Glomerular visceral epithelial cell (primary cell): ENCODE measurements at regions not wholly inside any gene's neighbourhood (a gene's known extent, or its start where the extent isn't known, plus 50 kb on each side); places are given as distances from the start of the nearest gene placed in this dataset.
"Not testable (repeated sequence)": the region's sequence is repeated elsewhere in the genome, so short reads cannot be mapped to it uniquely, and the experiment has no call there.

Experiments
- DNase-seq: peaks from one replicate; pipeline ENCODE4 v3.0.0-alpha.2; 2016; ENCODE audit errors: extremely low spot score

DNA sequence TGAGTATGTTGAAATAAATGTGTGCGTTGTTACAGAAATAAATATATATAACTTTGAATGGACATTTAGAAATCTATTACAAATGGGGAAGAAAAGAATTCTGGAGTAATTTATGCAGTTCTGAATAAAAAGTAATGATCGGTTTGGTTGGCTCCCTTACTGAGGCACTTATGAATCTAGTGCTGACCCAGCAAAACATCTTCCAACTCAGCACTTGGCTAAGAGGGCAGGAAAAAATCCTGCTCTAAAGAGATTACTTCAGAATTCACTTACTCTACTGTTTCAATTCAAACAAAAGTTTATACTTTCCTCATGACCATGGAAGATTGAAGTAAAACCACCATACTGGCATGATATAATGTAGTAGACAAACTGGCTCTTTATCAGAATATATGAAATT lies 123.9 kb upstream of the RXFP1 start:
- no peak for DNase-seq

DNA sequence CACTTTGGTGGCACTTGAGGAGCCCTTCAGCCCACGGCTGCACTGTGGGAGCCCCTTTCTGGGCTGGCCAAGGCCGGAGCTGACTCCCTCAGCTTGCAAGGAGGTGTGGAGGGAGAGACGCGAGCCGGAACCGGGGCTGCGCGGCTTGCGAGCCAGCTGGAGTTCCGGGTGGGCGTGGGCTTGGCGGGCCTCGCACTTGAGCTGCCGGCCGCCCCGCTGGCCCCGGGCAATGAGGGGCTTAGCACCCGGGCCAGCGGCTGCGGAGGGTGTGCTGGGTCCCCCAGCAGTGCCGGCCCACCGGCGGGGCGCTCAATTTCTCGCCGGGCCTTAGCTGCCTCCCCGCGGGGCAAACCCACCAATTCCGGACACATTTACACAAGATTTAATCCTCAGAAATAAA lies 113.7 kb upstream of the RXFP1 start:
- DNase-seq = not testable (repeated sequence)

DNA sequence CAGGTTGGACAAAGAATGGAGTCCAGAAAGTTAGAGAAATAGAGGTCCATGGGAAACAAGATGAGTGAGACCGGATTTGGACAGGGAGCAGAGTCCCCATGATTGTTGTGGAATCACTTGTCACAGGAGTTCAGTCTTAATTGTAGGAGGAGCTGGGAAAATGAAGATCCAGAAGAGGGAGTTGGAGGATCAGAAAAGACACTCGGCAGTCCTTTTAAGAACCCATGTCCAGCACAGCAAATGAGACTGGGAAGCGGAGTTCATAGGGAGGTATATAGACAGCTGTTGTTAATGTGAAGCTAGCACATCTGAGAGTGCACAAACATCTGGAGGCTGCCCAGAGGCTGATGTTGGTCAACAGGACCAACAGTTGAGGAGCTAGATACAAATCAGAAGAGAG lies 111.4 kb upstream of the RXFP1 start:
- no peak for DNase-seq

DNA sequence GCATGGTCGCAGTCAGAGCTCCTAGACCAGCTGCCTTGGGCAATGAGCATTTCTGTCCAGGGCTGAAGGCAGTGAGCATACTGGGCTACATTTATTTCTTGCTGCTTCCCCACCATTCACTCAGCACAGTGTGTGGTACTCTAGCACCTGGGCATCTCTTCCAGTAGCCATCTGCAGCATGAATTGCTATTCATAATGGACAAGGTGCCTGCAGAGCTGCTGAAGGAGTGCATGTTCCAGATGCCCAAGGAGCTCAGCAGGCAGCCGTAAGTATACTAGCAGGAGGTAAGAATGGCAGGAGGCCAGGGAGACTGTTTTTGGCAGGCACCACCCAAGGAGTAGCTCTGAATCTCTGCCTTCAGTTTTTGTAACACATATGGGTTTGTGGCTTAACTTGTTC lies 110.4 kb upstream of the RXFP1 start:
- no peak for DNase-seq

DNA sequence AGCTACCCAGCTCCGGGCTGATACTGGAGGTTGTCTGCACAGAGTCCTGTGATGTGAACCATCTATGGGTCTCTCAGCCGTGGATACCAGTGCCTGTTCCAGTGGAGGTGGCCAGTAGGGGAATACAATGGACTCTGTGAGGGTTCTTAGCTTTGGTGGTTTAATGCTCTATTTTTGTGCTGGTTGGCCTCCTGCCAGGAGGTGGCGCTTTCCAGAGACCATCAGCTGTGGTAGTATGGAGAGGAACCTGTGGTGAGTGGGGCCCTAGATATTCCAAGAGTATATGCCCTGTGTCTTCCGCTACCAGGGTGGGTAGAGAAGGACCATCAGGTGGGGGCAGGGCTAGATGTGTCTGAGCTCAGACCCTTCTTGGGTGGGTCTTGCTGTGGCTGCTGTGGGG lies 103.0 kb upstream of the RXFP1 start:
- not testable (repeated sequence) for DNase-seq

DNA sequence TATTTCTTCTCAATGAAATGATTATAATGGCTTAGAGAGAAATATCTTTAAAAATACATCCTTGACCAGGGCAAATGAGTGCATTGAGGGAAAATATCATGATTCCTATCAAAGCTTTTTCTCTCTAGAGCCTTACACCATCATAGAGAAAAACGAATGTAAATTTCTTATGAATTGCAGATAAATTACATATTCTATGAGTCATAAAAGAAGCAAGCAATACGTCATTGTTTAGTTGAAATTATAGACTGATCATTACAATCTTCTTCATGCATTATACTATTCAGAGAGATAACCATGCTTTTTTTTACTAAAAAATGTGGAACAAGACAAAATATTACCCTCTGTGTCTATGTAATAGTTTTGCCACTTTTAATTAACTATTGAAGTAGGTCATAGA lies 100.9 kb upstream of the RXFP1 start:
- DNase-seq = no peak

DNA sequence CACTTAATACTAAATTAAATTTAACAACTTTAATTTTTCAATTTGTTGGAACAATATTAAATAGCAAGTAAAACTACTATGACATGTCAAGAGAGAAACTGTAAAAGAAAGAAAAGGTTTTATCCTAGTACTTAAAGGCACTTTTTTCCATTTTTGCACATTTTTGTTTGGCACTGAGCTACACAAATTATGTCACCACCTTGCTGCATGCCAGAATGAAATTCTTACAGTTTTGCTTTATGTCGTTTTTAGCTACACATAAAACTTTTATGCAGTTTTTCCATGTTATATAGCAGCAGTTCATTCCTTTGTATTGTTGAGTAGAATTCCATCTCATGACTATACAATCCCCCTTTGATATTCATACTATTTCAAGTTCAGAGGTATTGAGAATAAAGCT lies 99.1 kb upstream of the RXFP1 start:
- no peak for DNase-seq

DNA sequence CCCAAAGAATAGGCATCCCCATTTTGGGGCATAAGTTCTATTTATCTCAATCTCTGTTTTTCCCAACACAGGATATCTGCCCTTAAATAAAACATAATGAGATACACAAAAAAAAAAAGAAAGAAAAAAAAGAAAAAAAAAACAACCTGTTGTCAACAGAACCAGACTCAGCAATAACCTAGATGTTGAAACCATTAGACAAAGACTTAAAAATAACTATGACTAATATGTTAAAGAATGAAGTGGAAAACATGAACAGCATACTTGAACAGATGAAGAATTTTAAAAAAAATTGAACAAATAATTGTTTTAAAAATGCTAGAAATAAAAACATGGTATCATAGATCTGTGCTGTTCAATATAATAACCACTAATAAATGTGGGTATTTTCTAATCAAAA lies 93.4 kb upstream of the RXFP1 start:
- DNase-seq = no peak

DNA sequence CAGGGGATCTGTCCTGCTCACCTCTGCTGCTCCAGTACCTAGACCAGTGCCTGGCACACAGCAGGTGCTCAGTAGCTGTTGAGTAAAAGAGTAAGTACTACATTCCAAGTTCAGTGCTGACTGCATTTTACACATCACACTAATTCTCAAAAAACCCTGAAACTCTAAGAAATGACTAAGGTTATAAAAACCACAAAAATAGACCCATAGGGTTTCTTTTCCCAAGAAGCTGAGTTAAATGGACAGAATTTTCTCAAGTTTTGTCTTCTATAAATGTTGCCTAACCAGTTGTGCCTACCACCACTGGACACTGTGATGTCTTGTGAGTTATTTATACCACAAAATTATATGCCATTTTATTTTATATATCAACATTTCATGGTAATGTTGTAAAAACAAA lies 78.9 kb upstream of the RXFP1 start:
- no peak for DNase-seq

DNA sequence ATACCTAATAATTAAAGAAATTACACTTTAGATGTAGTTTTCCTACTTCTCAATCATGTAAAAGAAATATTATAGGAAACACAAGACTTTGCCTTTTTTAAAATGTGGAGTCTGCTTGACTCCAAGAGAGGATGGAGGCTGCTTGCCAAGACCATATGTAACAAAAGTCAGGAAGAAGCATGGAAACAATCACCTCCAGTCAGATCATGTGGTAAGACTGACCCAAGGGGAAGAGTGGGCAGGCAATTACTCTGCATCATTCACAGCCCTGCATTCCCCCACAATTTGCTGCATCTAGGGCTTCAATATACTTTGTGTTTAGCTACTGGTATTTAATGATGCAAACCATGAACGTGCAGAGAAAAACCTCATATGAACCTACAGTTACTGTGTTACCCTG lies 78.0 kb upstream of the RXFP1 start:
- no peak for DNase-seq

DNA sequence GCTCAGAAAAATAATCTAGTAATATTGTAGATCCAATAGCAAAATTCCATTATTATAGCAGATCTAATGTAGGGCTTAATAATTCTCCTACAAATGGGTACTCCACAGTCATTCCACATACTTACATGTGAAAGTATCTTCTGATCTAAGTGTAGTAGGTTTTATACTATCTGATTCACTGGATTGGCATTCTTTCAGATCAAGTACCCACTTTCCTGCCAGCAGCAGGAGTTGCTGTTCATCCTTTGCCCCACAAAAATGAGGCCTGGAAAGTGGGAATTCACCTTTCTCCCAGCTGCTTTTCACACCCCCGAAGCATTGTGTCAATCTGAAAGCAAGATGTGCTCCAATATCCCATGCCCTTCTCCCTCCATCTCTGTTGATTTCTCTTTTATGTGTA lies 77.1 kb upstream of the RXFP1 start:
- peak; percentile 12 for DNase-seq

DNA sequence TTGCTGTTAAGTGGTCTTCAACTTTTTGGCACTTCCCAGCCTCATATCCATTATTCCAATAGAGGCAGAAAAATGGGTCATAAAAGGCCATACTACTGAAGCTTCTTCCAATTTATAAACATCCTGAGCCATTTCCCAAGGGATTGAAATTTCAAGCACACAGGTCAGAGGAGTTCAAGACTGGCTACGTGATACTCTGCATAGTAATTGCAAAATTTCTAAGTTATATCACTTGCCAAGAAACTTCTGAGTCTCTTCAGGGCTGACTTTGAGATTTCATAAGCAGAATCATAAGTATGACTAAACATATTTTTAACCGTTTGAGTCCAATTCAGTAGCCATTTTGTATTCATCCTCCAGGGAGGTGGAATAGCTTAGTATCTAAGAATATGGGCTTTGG lies 75.6 kb upstream of the RXFP1 start:
- no peak for DNase-seq

DNA sequence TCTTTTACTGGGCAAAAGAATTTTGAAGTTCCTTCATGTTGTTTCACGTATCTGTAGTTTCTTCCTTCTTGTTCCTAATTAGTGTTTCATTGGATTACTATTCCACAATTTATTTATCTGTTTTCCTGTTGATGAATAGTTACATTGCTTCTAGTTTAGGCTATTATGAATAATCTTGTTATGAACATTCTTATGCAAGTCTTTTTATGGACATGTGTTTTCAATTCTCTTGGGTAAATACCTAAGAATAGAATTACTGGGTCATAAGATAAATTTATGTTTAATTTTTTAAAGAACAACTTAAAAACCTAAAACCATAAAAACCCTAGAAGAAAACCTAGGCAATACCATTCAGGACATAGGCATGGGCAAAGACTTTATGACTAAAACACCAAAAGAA lies 70.9 kb upstream of the RXFP1 start:
- DNase-seq = no peak

DNA sequence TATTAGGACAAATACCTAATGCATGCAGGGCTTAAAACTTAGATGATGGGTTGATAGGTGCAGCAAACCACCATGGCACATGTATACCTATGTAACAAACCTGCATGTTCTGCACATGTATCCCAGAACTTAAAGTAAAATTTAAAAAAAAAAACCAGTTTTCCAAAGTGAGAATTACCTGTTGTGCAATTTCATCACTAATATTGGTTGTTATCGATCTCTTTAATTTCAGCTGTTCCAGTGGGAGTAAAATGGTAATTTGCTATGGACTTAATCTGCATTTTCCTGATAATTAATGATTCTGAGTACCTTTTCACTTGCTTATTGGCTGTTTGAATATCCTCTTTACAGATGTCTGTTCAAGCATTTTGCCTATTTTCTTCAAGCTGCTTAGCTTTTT lies 69.6 kb upstream of the RXFP1 start:
- DNase-seq = not testable (repeated sequence)

DNA sequence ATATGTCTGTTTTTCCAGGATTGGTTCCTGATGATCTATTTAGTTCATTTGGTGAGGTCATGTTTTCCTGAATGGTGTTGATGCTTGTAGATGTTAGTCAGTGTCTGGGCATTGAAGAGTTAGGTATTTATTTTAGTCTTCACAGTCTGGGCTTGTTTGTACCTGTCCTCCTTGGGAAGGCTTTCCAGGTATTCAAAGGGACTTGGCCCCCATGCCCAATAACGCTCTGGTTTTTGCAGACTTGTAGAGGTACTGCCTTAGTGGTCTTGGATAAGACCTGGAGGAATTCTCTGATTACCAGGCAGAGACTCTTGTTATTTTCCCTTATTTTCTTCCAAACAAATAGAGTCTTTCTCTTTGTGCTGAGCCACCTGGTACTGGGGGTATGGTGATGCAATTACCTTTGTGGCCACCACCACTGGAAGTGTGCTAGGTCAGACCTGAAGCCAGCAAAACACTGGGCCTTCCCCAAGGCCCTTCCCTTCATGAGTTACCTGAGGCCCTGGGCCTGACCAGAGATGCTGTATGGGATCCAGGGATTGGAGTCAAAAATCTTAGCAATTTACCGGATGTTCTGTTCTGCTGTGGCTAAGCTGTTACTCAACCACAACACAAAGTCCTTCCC lies 63.3 kb upstream of the RXFP1 start:
- no peak for DNase-seq

DNA sequence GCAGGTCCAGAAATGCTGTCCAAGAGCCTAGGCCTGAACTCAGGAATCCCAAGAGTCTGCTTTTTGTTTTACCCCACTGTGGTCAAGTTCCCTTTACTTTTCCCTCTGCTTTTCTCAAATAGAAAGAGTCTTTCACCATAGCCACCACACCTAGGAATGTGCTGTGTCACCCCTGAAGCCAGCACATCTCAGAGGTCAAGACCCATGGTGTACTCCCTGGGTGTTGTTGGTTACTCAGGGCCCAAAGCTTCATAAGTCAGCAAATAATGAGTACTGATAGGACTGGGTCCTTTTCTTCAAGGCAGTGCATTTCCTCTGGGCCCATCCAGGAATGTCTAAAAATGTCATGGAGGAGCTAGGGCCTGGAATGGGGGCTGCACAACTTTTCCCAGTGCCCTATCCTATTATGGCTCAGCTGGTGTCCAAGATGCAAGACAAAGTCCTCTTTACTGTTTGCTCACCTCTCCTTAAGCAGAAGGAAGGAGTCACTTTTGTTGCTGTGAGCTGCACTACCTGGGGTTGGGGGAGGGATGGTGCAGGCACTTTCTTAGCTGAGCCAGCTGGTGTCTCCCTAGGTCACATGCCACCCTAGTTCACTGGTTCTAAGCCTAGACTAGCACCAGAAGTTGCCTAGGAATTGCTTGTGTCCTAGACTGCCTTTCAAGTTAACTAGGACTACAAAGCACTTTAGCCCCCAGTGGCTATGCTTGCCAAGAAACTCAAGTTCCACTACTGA lies 62.4 kb upstream of the RXFP1 start:
- DNase-seq = no peak

DNA sequence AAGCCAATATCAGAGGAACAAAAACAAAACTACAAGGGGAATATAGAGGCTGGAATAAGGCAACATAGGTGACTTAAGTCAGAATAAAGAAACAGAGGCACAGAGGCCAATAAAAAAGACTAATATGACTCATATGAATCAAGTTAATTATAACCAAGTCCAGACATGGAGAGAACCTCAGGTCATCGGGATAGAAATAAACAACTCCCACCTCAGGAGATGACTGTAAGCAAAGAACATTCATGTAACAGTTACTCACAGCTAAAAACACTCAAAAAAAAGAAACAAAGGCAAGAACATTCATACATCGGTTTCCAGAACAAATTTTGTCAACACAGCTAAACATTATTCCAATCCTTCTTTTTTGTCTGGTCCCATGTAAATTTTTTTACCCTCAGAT lies 60.3 kb upstream of the RXFP1 start:
- DNase-seq = no peak

DNA sequence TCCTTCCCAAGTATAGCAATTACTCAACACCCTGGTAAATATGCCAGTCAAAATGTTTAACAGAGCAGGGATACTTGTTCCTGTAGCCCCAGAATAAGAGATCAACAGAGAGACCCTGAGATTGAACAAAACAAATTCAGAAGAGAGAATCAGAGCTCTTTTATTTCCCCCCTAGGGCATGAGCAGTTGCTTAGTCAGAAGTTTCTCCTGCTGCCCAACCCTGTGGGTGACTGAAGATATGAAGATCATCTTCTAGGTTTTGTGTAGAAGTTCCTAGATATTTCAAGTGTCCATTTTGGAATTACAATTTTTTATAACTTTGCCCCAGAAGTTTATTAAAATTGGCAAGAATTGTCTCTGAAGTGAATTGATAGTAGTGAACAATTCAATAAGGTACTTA lies 59.1 kb upstream of the RXFP1 start:
- no peak for DNase-seq
